ENCODE measurements at regions not wholly inside any gene's neighbourhood (a gene's known extent, or its start where the extent isn't known, plus 50 kb on each side); places are given as distances from the start of the nearest gene placed in this dataset.

DNA sequence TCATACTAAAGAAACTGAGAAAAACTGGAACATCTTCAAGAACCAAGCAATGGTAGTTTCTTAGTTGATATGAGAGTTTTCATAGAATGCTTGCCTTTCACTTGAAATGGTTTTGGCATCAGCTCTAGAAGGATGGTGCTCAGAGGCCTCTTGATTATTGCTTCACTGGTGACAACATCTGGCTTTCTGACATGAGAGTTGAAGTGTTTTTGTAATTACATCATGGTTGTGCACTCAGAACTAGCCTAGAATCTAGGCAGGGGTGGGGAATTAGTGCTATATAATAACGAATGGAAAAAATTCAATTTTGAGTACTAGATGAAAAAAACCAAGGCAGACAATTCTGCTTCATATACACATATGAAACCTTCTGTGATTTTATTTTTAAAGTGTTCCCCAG is 172.8 kb upstream of the LMNTD1 start:
- Histone ChIP-seq H3K9ac (ENCODE audit: low read length) (no peak overlapping the region), H3K79me2 (ENCODE audit: low read length) (no peaks in the 10 kb centered on the region), H3K4me3 (ENCODE audit: low read length) (no peak overlapping the region), H4K20me1 (ENCODE audit: insufficient read depth, low read length) (no peaks in the 10 kb centered on the region), H2AFZ (ENCODE audit: low read length) (no peak overlapping the region), H3F3A (ENCODE audit: insufficient read depth, low read length) (no peaks in the 10 kb centered on the region), H3K9me2 (replicated peaks; ENCODE audit: insufficient read depth, low read length) (no peaks in the 10 kb centered on the region), H3K4me1 (ENCODE audit: low read length) (no peaks in the 10 kb centered on the region), H3K9me3 (replicated peaks; ENCODE audit: insufficient read depth, low read length) (no peaks in the 10 kb centered on the region), H3K4me2 (ENCODE audit: low read depth, low read length) (no peak overlapping the region), H3K36me3 (replicated peaks; ENCODE audit: insufficient read depth, low read length) (no peaks in the 10 kb centered on the region), H3K27ac (ENCODE audit: low read length) (no peak overlapping the region), H3K27me3 (replicated peaks; ENCODE audit: insufficient read depth, low read length) (no peaks in the 10 kb centered on the region)
- no peak for DNase-seq
- no peak for TF ChIP-seq EZH2 (optimal IDR thresholded peaks at IDR 0.05; ENCODE audit: low read depth, low read length)
- no peak for TF ChIP-seq EZH2phosphoT487 (IDR thresholded peaks at IDR 0.05; ENCODE audit: low read length)
- TF ChIP-seq, protein P1, sequence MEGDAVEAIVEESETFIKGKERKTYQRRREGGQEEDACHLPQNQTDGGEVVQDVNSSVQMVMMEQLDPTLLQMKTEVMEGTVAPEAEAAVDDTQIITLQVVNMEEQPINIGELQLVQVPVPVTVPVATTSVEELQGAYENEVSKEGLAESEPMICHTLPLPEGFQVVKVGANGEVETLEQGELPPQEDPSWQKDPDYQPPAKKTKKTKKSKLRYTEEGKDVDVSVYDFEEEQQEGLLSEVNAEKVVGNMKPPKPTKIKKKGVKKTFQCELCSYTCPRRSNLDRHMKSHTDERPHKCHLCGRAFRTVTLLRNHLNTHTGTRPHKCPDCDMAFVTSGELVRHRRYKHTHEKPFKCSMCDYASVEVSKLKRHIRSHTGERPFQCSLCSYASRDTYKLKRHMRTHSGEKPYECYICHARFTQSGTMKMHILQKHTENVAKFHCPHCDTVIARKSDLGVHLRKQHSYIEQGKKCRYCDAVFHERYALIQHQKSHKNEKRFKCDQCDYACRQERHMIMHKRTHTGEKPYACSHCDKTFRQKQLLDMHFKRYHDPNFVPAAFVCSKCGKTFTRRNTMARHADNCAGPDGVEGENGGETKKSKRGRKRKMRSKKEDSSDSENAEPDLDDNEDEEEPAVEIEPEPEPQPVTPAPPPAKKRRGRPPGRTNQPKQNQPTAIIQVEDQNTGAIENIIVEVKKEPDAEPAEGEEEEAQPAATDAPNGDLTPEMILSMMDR (IDR thresholded peaks at IDR 0.05; ENCODE audit: low read length), result no peak

DNA sequence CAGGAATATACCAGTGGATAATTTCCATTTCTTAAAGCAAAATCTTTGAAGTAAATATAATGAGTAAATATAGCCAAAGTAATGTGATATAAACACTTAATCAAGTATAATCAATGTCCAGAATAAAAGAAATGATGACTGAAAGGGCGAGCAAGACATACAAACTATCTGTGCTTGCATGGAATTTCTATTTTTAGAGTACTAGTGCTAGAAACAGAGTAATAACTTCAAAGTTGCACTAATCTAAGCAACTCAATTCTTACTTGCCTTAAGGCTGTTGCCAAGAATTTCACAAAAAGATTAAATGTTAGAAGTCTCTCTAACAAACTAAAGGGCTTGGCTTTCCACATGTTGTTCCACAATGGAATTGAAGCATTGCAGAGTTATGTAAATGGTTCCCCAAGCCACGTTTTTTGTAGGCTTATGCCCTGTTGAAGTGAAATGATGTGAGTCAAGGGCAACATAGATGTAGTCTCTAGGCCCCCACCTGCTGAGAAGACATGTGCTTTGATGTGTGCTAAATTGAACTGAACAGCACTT is 175.0 kb upstream of the LMNTD1 start:
- Histone ChIP-seq H3K4me3 (ENCODE audit: low read length) (no peak overlapping the region), H3K79me2 (ENCODE audit: low read length) (no peaks in the 10 kb centered on the region), H2AFZ (ENCODE audit: low read length) (no peak overlapping the region), H3K9me3 (replicated peaks; ENCODE audit: insufficient read depth, low read length) (no peaks in the 10 kb centered on the region), H4K20me1 (ENCODE audit: insufficient read depth, low read length) (no peaks in the 10 kb centered on the region), H3K36me3 (replicated peaks; ENCODE audit: insufficient read depth, low read length) (no peaks in the 10 kb centered on the region), H3F3A (ENCODE audit: insufficient read depth, low read length) (no peaks in the 10 kb centered on the region), H3K9me2 (replicated peaks; ENCODE audit: insufficient read depth, low read length) (no peaks in the 10 kb centered on the region), H3K27me3 (replicated peaks; ENCODE audit: insufficient read depth, low read length) (no peaks in the 10 kb centered on the region), H3K4me2 (ENCODE audit: low read depth, low read length) (no peak overlapping the region), H3K4me1 (ENCODE audit: low read length) (no peaks in the 10 kb centered on the region), H3K27ac (ENCODE audit: low read length) (no peak overlapping the region), H3K9ac (ENCODE audit: low read length) (no peak overlapping the region)
- TF ChIP-seq EZH2 (optimal IDR thresholded peaks at IDR 0.05; ENCODE audit: low read depth, low read length) (no peak), EZH2phosphoT487 (IDR thresholded peaks at IDR 0.05; ENCODE audit: low read length) (no peak)
- TF ChIP-seq, protein P1 (IDR thresholded peaks at IDR 0.05; ENCODE audit: low read length), result no peak
- no peak for DNase-seq

DNA sequence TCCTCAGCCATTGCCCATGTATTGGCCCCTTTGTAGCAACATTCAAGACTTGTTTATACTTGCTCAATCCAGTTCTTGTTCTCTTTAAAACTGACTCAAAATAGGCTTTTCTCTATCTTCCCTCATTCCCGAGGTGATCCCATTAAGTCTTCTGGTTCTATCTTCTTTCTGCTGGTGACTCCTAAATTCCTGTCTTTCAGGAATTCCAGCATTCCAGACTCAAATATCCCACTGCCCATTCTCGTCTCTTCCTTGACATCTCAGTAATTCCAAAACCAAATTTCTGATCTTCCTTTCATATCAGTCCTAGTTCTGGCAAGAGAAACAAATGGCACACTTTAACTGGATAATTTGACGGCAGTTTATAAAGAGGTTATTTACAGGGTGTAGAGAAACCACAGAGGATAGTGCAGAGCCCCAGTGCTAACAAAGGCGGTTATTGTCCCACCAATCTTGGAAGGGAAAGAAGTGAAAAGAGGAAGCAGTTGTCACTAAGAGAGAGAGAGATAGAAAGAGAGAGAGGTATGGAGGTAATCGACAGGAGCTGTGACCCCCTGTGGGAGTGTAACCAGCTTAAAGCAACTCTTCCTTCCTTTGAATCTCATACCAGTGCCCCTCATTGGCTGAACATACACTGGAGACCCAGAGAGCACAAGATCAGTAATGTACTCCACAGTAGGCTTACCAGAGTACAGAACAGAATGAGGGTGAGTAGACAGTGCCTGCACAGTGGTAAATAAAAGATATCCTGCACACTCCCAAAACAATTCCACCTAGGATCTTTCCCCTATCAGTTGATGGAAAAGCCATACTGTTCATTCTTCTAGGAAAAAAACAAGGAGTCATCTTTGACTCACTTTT is 177.6 kb upstream of the LMNTD1 start:
- no peaks in the 10 kb centered on the region for H3K9me2 ChIP-seq (replicated peaks; ENCODE audit: insufficient read depth, low read length)
- H3K9ac ChIP-seq (ENCODE audit: low read length), result no peak overlapping the region
- no peak overlapping the region for H2AFZ ChIP-seq (ENCODE audit: low read length)
- H4K20me1 ChIP-seq (ENCODE audit: insufficient read depth, low read length), result no peaks in the 10 kb centered on the region
- TF ChIP-seq EZH2phosphoT487 (IDR thresholded peaks at IDR 0.05; ENCODE audit: low read length) (no peak), EZH2 (optimal IDR thresholded peaks at IDR 0.05; ENCODE audit: low read depth, low read length) (no peak)
- TF ChIP-seq, protein P1 (IDR thresholded peaks at IDR 0.05; ENCODE audit: low read length), result no peak
- no peaks in the 10 kb centered on the region for H3F3A ChIP-seq (ENCODE audit: insufficient read depth, low read length)
- H3K4me1 ChIP-seq (ENCODE audit: low read length), result no peaks in the 10 kb centered on the region
- H3K36me3 ChIP-seq (replicated peaks; ENCODE audit: insufficient read depth, low read length), result no peaks in the 10 kb centered on the region
- H3K9me3 ChIP-seq (replicated peaks; ENCODE audit: insufficient read depth, low read length), result no peaks in the 10 kb centered on the region
- no peaks in the 10 kb centered on the region for H3K79me2 ChIP-seq (ENCODE audit: low read length)
- H3K4me2 ChIP-seq (ENCODE audit: low read depth, low read length), result no peak overlapping the region
- no peak overlapping the region for H3K27ac ChIP-seq (ENCODE audit: low read length)
- no peak overlapping the region for H3K4me3 ChIP-seq (ENCODE audit: low read length)
- DNase-seq, result no peak
- no peaks in the 10 kb centered on the region for H3K27me3 ChIP-seq (replicated peaks; ENCODE audit: insufficient read depth, low read length)

Data from MM.1S (cell line).